Mesendoderm (in vitro differentiated cells): ENCODE measurements at regions not wholly inside any gene's neighbourhood (a gene's known extent, or its start where the extent isn't known, plus 50 kb on each side); places are given as distances from the start of the nearest gene placed in this dataset.

Source experiments
- DNase-seq: peaks from one replicate; pipeline ENCODE4 v3.0.0; 2013
- H2AK5ac ChIP-seq: 2 replicates; pipeline ENCODE4 v1.6.1; 2013; ENCODE audit warnings: low read length, inconsistent platforms
- H2BK120ac ChIP-seq: 2 replicates; pipeline ENCODE4 v1.6.1; 2013; ENCODE audit warnings: low read depth, mild to moderate bottlenecking, low read length, moderate library complexity, mixed read lengths
- H2BK15ac ChIP-seq: replicated peaks from 2 replicates; pipeline ENCODE4 v1.6.1; 2013; ENCODE audit warnings: low read depth, mild to moderate bottlenecking, moderate library complexity
- H2BK5ac ChIP-seq: 2 replicates; pipeline ENCODE4 v1.6.1; 2013; ENCODE audit warnings: low read length, inconsistent platforms
- H3K18ac ChIP-seq: 2 replicates; pipeline ENCODE4 v1.6.1; 2013; ENCODE audit warnings: mild to moderate bottlenecking, low read length, mixed read lengths
- H3K23ac ChIP-seq: one replicate; pipeline ENCODE4 v1.6.1; 2013; ENCODE audit warnings: low read length
- H3K27ac ChIP-seq: 2 replicates; pipeline ENCODE4 v1.5.1; 2013; ENCODE audit warnings: low read depth, mild to moderate bottlenecking, inconsistent platforms, low read length, moderate library complexity
- H3K27me3 ChIP-seq: 2 replicates; pipeline ENCODE4 v1.6.1; 2013; ENCODE audit warnings: low read length, control low read depth, mild to moderate bottlenecking, inconsistent platforms; ENCODE audit not compliant: insufficient read depth, poor library complexity
- H3K36me3 ChIP-seq: 2 replicates; pipeline ENCODE4 v1.6.1; 2013; ENCODE audit warnings: low read length, inconsistent platforms; ENCODE audit not compliant: control insufficient read depth, insufficient read depth
- H3K4ac ChIP-seq: one replicate; pipeline ENCODE4 v1.6.1; 2013; ENCODE audit warnings: low read depth, mild to moderate bottlenecking, low read length, moderate library complexity
- H3K4me1 ChIP-seq: 2 replicates; pipeline ENCODE4 v1.6.1; 2013; ENCODE audit warnings: low read depth, low read length, inconsistent platforms; ENCODE audit not compliant: control insufficient read depth
- H3K4me2 ChIP-seq: 2 replicates; pipeline ENCODE4 v1.6.1; 2013; ENCODE audit warnings: low read length
- H3K4me3 ChIP-seq: 2 replicates; pipeline ENCODE4 v1.5.1; 2013; ENCODE audit warnings: mild to moderate bottlenecking, low read length
- H3K56ac ChIP-seq: one replicate; pipeline ENCODE4 v1.6.1; 2013; ENCODE audit warnings: low read length
- H3K79me1 ChIP-seq: 2 replicates; pipeline ENCODE4 v1.6.1; 2013; ENCODE audit warnings: low read length, inconsistent platforms
- H3K79me2 ChIP-seq: 2 replicates; pipeline ENCODE4 v1.6.1; 2013; ENCODE audit warnings: mild to moderate bottlenecking, low read length; ENCODE audit not compliant: control insufficient read depth, insufficient read depth
- H3K9ac ChIP-seq: 2 replicates; pipeline ENCODE4 v1.6.1; 2013; ENCODE audit warnings: low read length, inconsistent platforms
- H4K5ac ChIP-seq: one replicate; pipeline ENCODE4 v1.6.1; 2013; ENCODE audit warnings: low read length
- H4K8ac ChIP-seq: one replicate; pipeline ENCODE4 v1.6.1; 2013; ENCODE audit warnings: low read depth, mild to moderate bottlenecking, control low read depth, low read length, moderate library complexity
- WGBS: extraction: QIAGEN DNeasy Blood & Tissue Kit; methylation state at CpG from one replicate; pipeline ENCODE4 v1.1.7; 2013; ENCODE audit warnings: low lambda C conversion rate, missing lambda C conversion rate; ENCODE audit not compliant: insufficient coverage; ENCODE audit errors: extremely low coverage; 5-methylcytosine and 5-hydroxymethylcytosine counted together

DNA sequence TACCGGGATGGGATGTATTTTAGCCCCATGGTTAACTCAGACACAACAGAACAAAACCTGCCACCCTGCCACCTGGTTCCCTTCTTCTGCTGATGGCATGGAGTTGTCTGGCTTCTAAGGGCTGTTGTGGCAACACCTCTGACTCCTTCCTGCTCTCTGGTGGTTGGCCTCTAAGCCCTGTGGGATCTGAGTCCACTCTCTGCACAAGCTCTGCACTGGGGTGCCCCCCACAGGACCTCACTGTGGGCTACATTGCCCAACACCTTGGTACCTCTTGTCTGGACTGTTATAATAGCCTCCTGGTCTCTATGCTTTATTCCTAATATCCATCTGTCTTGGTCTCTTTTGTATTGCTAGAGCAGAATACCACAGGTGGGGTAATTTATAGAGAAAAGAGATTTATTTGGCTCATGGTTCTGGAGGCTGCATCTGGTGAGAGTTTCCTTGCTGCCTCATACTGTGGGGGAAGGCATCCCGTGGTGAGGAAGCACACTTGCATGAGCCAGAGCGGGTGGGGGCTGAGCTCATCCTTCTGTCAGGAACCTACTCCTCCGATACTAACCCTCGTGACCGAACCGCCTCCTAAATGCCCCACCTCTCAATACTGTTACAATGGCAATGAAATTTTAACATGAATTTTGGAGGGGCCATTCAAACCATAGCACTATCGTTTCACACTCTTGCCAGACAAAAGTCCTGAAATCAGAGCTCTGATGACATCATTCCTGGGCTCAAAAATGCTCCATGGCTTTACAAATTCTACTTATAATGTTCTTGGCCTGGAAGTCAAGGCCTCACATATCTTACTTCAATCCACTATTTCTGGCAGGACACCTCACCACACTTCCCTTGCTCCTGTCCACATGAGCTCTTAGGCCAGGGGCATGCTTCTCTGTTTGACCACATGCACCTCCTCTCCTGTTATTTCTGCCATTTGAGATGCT lies 127.2 kb downstream of the PAX1 start:
- H3K4me1 ChIP-seq = no peaks in the 10 kb centered on the region
- H3K23ac ChIP-seq = no peak overlapping the region
- no peak overlapping the region for H4K8ac ChIP-seq
- no peak overlapping the region for H3K4me2 ChIP-seq
- H4K5ac ChIP-seq = no peak overlapping the region
- no peak overlapping the region for H3K27ac ChIP-seq
- H3K9ac ChIP-seq = no peak overlapping the region
- no peak overlapping the region for H3K4me3 ChIP-seq
- no CpG with 5 or more reads among the region's 8 CpGs for WGBS
- no peaks in the 10 kb centered on the region for H3K79me2 ChIP-seq
- H2BK5ac ChIP-seq = no peak overlapping the region
- H2BK120ac ChIP-seq = no peak overlapping the region
- no peak overlapping the region for H3K56ac ChIP-seq
- no peak overlapping the region for H3K4ac ChIP-seq
- DNase-seq = peak; percentile 26
- H3K79me1 ChIP-seq = no peaks in the 10 kb centered on the region
- no peak overlapping the region for H3K18ac ChIP-seq
- H3K36me3 ChIP-seq = no peaks in the 10 kb centered on the region
- H3K27me3 ChIP-seq = no peaks in the 10 kb centered on the region
- H2AK5ac ChIP-seq = no peak overlapping the region
- no peak overlapping the region for H2BK15ac ChIP-seq

DNA sequence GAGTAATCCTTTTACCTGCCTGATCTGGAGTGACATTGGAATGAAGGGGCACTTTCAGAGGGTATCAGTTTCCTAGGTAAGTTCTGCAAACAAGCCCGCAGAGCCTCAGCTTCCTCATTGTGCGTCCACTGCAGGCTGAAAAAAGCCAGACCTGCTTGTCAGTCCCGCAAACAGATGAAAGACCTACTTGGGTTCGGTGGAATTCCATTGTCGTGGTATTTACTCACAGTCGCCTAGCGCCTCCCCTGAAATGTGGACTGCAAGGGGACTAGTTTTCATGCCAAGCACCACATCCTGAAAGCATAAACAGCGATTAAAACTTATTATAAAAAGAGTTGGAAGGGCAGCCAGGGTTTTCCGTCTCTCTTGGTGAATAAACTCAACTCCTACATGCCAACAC lies 121.5 kb downstream of the PAX1 start:
- WGBS = no CpG with 5 or more reads among the region's 9 CpGs
- H3K79me1 ChIP-seq = no peaks in the 10 kb centered on the region
- no peaks in the 10 kb centered on the region for H3K36me3 ChIP-seq
- H3K79me2 ChIP-seq = no peaks in the 10 kb centered on the region
- H2AK5ac ChIP-seq = no peak overlapping the region
- H3K4me1 ChIP-seq = peaks cover 4% of the 10 kb centered on the region
- H4K5ac ChIP-seq = no peak overlapping the region
- H3K56ac ChIP-seq = no peak overlapping the region
- no peak overlapping the region for H2BK120ac ChIP-seq
- H3K27me3 ChIP-seq = no peaks in the 10 kb centered on the region
- no peak overlapping the region for H3K4ac ChIP-seq
- no peak overlapping the region for H2BK15ac ChIP-seq
- no peak overlapping the region for H3K4me3 ChIP-seq
- H4K8ac ChIP-seq = no peak overlapping the region
- H2BK5ac ChIP-seq = no peak overlapping the region
- H3K23ac ChIP-seq = no peak overlapping the region
- peak overlapping the region; percentile 30 for H3K27ac ChIP-seq
- DNase-seq = peak; percentile 83
- H3K4me2 ChIP-seq = no peak overlapping the region
- H3K18ac ChIP-seq = peak overlapping the region; percentile 51
- no peak overlapping the region for H3K9ac ChIP-seq

DNA sequence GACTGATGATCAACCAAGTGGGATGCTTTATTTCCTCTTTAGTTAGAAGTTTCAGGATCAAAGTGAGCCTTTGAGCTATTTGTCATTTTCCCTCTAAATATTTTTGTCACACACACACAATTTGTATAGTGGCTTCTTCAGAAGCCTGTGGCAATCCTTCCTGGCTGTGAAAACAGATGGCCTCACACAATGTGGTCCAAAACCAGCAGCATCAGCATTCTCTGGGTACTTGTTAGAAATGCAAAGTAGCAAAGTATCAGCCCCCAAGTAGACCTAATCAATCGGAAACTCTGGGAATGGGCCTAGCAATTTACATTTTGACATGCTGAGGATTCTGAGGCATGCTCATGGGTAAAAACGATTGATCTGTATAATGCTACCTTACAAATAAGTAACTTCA lies 115.9 kb downstream of the PAX1 start:
- no peaks in the 10 kb centered on the region for H3K36me3 ChIP-seq
- H2AK5ac ChIP-seq = no peak overlapping the region
- H3K4me2 ChIP-seq = no peak overlapping the region
- no peak overlapping the region for H3K56ac ChIP-seq
- H3K4ac ChIP-seq = no peak overlapping the region
- H2BK15ac ChIP-seq = no peak overlapping the region
- H4K8ac ChIP-seq = no peak overlapping the region
- DNase-seq = peak; percentile 41
- no peaks in the 10 kb centered on the region for H3K4me1 ChIP-seq
- H2BK120ac ChIP-seq = no peak overlapping the region
- no CpG with 5 or more reads among the region's 2 CpGs for WGBS
- H3K79me1 ChIP-seq = no peaks in the 10 kb centered on the region
- H3K79me2 ChIP-seq = no peaks in the 10 kb centered on the region
- H3K18ac ChIP-seq = no peak overlapping the region
- no peak overlapping the region for H4K5ac ChIP-seq
- H3K27me3 ChIP-seq = no peaks in the 10 kb centered on the region
- H3K23ac ChIP-seq = no peak overlapping the region
- no peak overlapping the region for H3K9ac ChIP-seq
- H3K4me3 ChIP-seq = no peak overlapping the region
- no peak overlapping the region for H2BK5ac ChIP-seq
- H3K27ac ChIP-seq = no peak overlapping the region

DNA sequence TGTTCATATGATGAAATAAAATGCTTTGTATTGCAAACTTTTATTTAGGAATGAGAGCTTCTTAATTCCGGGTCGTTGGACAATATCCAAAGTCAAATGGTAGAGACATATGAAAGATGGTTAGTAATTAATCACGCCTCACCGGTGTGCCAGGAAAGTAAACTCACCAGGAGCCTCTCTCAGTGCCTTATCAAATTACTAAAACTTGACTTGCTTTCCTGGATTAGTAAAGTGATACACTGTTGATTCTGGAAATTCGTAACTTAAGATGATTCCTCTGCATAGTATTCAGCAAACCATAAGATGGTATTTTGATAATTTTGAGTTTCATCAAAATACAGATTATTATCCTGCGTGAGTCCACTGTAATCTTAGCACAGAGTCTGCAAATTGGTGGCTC lies 115.2 kb downstream of the PAX1 start:
- DNase-seq = no peak
- Histone ChIP-seq H3K4me2 (no peak overlapping the region), H3K4me1 (no peaks in the 10 kb centered on the region), H3K27ac (no peak overlapping the region), H2BK15ac (no peak overlapping the region), H3K23ac (no peak overlapping the region), H3K79me2 (no peaks in the 10 kb centered on the region), H3K4ac (no peak overlapping the region), H3K9ac (no peak overlapping the region), H3K36me3 (no peaks in the 10 kb centered on the region), H3K79me1 (no peaks in the 10 kb centered on the region), H3K27me3 (no peaks in the 10 kb centered on the region), H4K8ac (no peak overlapping the region), H2BK5ac (no peak overlapping the region), H4K5ac (no peak overlapping the region), H3K4me3 (no peak overlapping the region), H2BK120ac (no peak overlapping the region), H3K56ac (no peak overlapping the region), H2AK5ac (no peak overlapping the region), H3K18ac (no peak overlapping the region)
- no CpG with 5 or more reads among the region's 6 CpGs for WGBS

DNA sequence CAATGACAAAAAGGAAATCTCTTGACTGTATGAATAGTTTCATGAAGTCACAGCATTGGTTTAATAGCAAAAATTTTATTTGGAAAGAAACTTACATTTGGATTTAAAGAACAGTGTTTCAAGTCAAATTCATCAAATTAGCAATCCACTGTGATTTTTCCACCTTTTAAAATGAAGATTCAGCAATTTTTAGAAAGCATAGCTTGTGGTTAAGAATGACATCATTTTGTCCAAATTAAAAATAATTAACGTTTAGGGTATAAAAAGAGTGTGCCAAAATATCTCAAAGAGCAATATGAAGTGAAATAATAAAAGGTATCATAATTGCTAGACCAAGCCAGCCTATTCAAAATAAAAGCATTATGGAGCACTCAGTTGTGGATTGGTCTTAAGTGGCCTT lies 114.6 kb downstream of the PAX1 start:
- Histone ChIP-seq H3K79me2 (no peaks in the 10 kb centered on the region), H3K23ac (no peak overlapping the region), H2AK5ac (no peak overlapping the region), H4K5ac (no peak overlapping the region), H3K4me2 (no peak overlapping the region), H4K8ac (no peak overlapping the region), H3K27me3 (no peaks in the 10 kb centered on the region), H3K79me1 (no peaks in the 10 kb centered on the region), H3K4me1 (no peaks in the 10 kb centered on the region), H2BK120ac (no peak overlapping the region), H3K18ac (no peak overlapping the region), H2BK5ac (no peak overlapping the region), H3K36me3 (no peaks in the 10 kb centered on the region), H3K27ac (no peak overlapping the region), H3K9ac (no peak overlapping the region), H3K4me3 (no peak overlapping the region), H3K56ac (no peak overlapping the region), H2BK15ac (no peak overlapping the region), H3K4ac (no peak overlapping the region)
- no peak for DNase-seq
- no CpG with 5 or more reads among the region's 1 CpG for WGBS

DNA sequence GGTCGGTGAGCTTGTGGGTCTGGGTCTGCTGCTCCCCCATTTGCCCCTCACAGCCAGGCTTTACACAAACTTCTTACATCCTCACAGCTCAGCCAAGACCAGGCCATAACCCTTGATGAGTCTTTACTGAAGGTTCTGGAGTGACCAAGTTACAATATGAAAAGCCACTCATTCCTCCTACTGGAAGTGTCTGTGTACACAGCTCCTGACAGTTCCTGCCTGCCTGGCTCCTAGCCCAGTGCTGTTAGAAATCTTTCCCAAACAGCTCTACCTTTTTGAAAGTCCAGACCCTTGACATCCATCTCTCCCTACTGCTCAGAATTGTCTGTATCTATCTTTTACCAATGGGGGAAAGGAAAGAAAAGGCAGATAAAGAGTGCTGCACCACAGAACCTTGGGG lies 106.9 kb downstream of the PAX1 start:
- no peak overlapping the region for H2BK15ac ChIP-seq
- H3K27ac ChIP-seq = no peak overlapping the region
- H3K56ac ChIP-seq = no peak overlapping the region
- no peaks in the 10 kb centered on the region for H3K4me1 ChIP-seq
- no peak overlapping the region for H3K18ac ChIP-seq
- no peak overlapping the region for H4K5ac ChIP-seq
- H3K4me2 ChIP-seq = no peak overlapping the region
- no peak for DNase-seq
- H2BK5ac ChIP-seq = no peak overlapping the region
- H3K27me3 ChIP-seq = no peaks in the 10 kb centered on the region
- H3K36me3 ChIP-seq = no peaks in the 10 kb centered on the region
- H3K79me2 ChIP-seq = no peaks in the 10 kb centered on the region
- H2BK120ac ChIP-seq = no peak overlapping the region
- no peak overlapping the region for H3K23ac ChIP-seq
- WGBS = no CpG with 5 or more reads among the region's 1 CpG
- H3K79me1 ChIP-seq = no peaks in the 10 kb centered on the region
- no peak overlapping the region for H3K4ac ChIP-seq
- H2AK5ac ChIP-seq = no peak overlapping the region
- no peak overlapping the region for H3K4me3 ChIP-seq
- H4K8ac ChIP-seq = no peak overlapping the region
- no peak overlapping the region for H3K9ac ChIP-seq
